Uterus (tissue), 3 donors: ENCODE measurements at regions not wholly inside any gene's neighbourhood (a gene's known extent, or its start where the extent isn't known, plus 50 kb on each side); places are given as distances from the start of the nearest gene placed in this dataset.
"Not testable (repeated sequence)": the region's sequence is repeated elsewhere in the genome, so short reads cannot be mapped to it uniquely, and the experiment has no call there.

Experiments
- DNase-seq, 2 donors: peaks; one replicate each; pipeline ENCODE4 v3.0.0-alpha.2; 2019 to 2020
- H3K27ac ChIP-seq, 2 donors: fragments of 200-600 bp; sonication (generic); 1 replicate in 1 of 2; 2 replicates in 1 of 2; pipeline ENCODE4 v1.5.1; 2016 to 2018
- H3K27me3 ChIP-seq, 2 donors: fragments of 200-600 bp; sonication (generic); one replicate each; pipeline ENCODE4 v1.5.1; 2018 to 2019; ENCODE audit warnings: control low read depth in 1 of 2
- H3K36me3 ChIP-seq, 2 donors: fragments of 200-600 bp; sonication (generic); one replicate each; pipeline ENCODE4 v1.5.1; 2019; ENCODE audit warnings: control low read depth in 1 of 2
- H3K4me1 ChIP-seq, 2 donors: fragments of 200-600 bp; sonication (generic); one replicate each; pipeline ENCODE4 v1.5.1; 2018 to 2019; ENCODE audit warnings: control low read depth in 1 of 2
- H3K4me3 ChIP-seq, 2 donors: fragments of 200-600 bp; sonication (generic); 1 replicate in 1 of 2; 2 replicates in 1 of 2; pipeline ENCODE4 v1.5.1; 2018 to 2019; ENCODE audit warnings: mild to moderate bottlenecking in 1 of 2
- H3K9me3 ChIP-seq, 2 donors: fragments of 200-600 bp; sonication (generic); one replicate each; pipeline ENCODE4 v1.5.1; 2019; ENCODE audit warnings: control low read depth in 1 of 2
- POLR2A ChIP-seq, 2 donors: fragments of 450-650 bp; IDR thresholded peaks; one replicate each; pipeline ENCODE4 v1.6.1; 2016; ENCODE audit warnings: antibody characterized with exemption in 2 of 2, mild to moderate bottlenecking in 1 of 2, moderate library complexity in 1 of 2
- intact Hi-C: fragments of 100-400 bp; cut with DNase I; formaldehyde crosslinking; loops from one replicate; pipeline ENCODE4 v1.15.1; 2023; ENCODE audit warnings: low total_unique reads
- TF ChIP-seq, protein P1 (sequence below), 4 experiments: fragments of 200-600 bp in 2 of 4; fragments of 450-650 bp in 2 of 4; sonication (generic) in 2 of 4; IDR thresholded peaks; one replicate each; pipeline ENCODE4 v1.5.1; 2016 to 2019; ENCODE audit warnings: antibody characterized with exemption in 4 of 4, mild to moderate bottlenecking in 2 of 4, moderate library complexity in 1 of 4
- donor health status: DM: yes; HTN: yes; CAD: no.

DNA sequence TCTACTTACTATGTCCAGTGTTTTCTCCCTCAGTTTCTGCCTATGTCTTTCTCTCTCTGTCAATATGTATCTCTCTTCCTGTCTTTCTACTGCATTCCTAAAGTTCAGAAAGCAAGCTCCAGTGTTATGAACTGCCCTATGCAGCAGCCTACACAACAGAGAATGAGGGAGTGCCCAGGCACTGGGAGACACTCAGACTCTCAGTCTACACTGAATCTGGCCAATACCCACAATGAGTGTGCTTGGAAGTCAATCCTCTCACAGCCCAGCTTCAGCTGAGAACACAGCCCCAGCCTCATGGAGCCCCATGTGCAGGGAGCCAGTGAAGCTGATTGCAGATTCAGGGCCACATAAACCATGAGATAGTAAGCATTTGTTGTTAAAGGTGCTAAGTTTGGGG, 128.7 kb downstream of the ALG10 start:
- H3K4me1 ChIP-seq: no peaks in the 10 kb centered on the region
- H3K27ac ChIP-seq: no peak overlapping the region
- no peak overlapping the region for H3K4me3 ChIP-seq
- TF ChIP-seq POLR2A (IDR thresholded peaks at IDR 0.05): no peak
- TF ChIP-seq, protein P1, sequence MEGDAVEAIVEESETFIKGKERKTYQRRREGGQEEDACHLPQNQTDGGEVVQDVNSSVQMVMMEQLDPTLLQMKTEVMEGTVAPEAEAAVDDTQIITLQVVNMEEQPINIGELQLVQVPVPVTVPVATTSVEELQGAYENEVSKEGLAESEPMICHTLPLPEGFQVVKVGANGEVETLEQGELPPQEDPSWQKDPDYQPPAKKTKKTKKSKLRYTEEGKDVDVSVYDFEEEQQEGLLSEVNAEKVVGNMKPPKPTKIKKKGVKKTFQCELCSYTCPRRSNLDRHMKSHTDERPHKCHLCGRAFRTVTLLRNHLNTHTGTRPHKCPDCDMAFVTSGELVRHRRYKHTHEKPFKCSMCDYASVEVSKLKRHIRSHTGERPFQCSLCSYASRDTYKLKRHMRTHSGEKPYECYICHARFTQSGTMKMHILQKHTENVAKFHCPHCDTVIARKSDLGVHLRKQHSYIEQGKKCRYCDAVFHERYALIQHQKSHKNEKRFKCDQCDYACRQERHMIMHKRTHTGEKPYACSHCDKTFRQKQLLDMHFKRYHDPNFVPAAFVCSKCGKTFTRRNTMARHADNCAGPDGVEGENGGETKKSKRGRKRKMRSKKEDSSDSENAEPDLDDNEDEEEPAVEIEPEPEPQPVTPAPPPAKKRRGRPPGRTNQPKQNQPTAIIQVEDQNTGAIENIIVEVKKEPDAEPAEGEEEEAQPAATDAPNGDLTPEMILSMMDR (IDR thresholded peaks at IDR 0.05): no peak
- H3K27me3 ChIP-seq: no peaks in the 10 kb centered on the region
- H3K9me3 ChIP-seq: no peaks in the 10 kb centered on the region
- no peaks in the 10 kb centered on the region for H3K36me3 ChIP-seq
- no peak for DNase-seq
- intact Hi-C loops: no loop called here

DNA sequence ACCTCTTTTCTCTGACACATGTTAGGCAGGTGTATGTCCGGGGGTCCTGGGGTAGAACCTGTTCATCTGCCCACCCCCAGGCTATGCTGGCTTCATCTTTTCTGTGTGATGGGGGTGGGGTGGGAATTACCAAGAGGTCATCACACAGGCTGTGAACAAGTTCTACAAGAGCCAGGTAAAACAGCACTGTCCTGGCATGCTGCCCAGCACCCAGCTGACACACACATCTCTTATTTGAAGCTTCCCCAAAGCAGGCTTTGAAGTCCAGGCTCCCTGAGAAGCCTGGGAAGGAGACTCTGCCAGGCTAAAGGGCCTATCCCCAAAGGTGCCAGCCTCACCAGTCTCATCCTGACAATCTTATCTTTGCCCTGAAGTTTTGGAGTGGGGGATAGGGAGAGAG, 141.1 kb downstream of the ALG10 start:
- intact Hi-C loops: no loop called here
- no peaks in the 10 kb centered on the region for H3K27me3 ChIP-seq
- H3K4me3 ChIP-seq: no peak overlapping the region
- peaks cover 0 to 9% of the 10 kb centered on the region in 2 donors for H3K4me1 ChIP-seq
- no peak for DNase-seq
- H3K27ac ChIP-seq: no peak overlapping the region
- H3K36me3 ChIP-seq: no peaks in the 10 kb centered on the region
- TF ChIP-seq, protein P1 (IDR thresholded peaks at IDR 0.05): no peak
- no peak for TF ChIP-seq POLR2A (IDR thresholded peaks at IDR 0.05)
- H3K9me3 ChIP-seq: no peaks in the 10 kb centered on the region

DNA sequence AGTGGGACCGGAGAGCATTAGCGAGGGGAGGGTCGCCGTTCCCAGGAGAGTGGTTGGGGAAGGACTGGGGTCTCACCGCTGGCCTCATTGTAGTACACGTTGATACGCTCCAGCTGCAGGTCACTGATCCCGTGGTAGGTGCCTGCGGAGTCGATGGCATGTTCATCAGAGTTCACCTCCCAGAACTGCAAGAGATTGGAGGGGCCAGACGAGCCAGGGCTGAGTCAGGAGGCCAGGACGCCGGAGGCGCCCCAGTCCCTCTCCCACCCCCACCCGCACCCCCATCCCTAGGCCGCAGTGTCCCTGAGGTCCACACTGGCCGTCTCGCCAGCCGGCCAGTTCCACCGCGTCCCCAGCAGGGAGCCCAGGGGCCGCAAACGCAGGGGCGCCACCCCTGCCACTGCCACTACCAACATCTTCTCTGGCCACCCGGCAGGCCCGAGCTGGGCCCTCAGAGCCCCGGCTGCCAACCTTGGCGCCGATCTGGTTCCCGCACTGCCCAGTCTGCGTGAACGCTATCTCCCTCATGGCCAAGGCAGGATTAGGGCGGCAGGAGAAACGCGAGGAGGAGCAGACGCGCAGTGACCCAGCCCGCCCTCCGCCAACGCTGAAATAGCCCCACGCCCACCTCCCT, 144.2 kb downstream of the ALG10 start:
- intact Hi-C loops: no loop called here
- Histone ChIP-seq H3K27me3 (no peaks in the 10 kb centered on the region), H3K4me3 (no peak overlapping the region), H3K9me3 (no peaks in the 10 kb centered on the region), H3K36me3 (no peaks in the 10 kb centered on the region), H3K27ac (peak overlapping the region; percentile 39 to 80), H3K4me1 (peaks cover 0 to 9% of the 10 kb centered on the region in 2 donors)
- no peak for DNase-seq
- TF ChIP-seq POLR2A (IDR thresholded peaks at IDR 0.05): no peak

DNA sequence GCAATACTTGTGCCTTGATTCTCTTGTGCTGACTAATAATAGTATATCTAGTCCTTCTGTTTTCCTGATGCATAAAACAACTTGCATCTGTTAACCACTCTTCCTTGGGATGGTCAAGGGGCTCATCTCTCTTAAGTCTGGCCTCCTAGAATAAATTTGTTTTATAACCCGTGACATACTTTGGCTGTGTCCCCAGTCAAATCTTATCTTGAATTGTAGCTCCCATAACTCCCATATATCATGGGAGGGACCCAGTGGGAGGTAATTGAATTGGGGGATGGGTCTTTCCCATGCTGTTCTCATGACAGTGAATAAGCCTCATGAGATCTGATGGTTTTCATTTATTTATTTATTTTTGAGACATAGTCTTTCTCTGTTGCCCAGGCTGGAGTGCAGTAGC, 146.2 kb downstream of the ALG10 start:
- DNase-seq, H3K36me3 ChIP-seq, intact Hi-C loops, H3K27me3 ChIP-seq, H3K4me3 ChIP-seq, H3K9me3 ChIP-seq, H3K4me1 ChIP-seq: not testable (repeated sequence)
- peak overlapping the region in 1 of 2 donors; percentile 80 for H3K27ac ChIP-seq

DNA sequence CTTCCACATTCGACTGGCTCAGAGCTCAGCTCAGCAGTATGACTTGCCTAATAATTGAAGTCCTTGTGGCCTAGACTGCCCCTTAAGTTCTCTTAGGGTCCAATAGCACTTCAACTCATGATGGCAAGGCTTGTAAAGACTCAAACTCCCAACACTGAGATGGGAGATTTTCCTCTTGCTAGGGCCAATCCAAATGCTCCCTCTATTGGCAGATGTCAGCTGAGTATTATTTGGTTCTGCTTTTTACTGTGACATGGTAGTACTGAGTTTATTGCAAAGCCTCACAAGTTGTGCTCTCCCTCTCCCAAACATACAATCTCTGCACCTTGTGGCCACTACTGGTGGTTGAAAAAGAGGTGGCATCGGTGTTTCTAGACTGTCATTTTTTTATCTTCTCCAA, 164.2 kb downstream of the ALG10 start:
- no peaks in the 10 kb centered on the region for H3K4me1 ChIP-seq
- H3K27ac ChIP-seq: no peak overlapping the region
- no peaks in the 10 kb centered on the region for H3K27me3 ChIP-seq
- intact Hi-C loops: no loop called here
- no peak for DNase-seq
- no peaks in the 10 kb centered on the region for H3K9me3 ChIP-seq
- H3K4me3 ChIP-seq: no peak overlapping the region
- H3K36me3 ChIP-seq: no peaks in the 10 kb centered on the region
- TF ChIP-seq, protein P1 (IDR thresholded peaks at IDR 0.05): no peak
- TF ChIP-seq POLR2A (IDR thresholded peaks at IDR 0.05): no peak

DNA sequence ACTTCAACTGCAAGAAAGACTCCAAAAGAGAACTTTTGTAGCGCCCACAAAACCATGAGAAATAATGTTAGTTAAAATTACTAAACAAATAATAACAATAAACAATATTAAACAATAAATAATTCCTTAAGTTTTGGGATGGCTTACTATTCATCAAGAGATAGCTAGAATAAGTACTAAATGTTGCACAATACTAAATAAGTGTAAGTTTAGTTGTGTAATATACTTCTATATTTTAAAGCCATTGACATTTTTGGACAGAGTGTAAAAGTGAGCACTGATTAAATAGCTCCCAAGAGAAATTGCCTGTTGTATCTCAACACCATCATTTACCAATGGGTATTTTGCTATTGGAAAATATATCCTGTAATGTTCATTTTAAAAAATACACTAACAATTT, 166.7 kb downstream of the ALG10 start:
- intact Hi-C loops: no loop called here
- no peak overlapping the region for H3K4me3 ChIP-seq
- H3K9me3 ChIP-seq: no peaks in the 10 kb centered on the region
- H3K27ac ChIP-seq: no peak overlapping the region
- TF ChIP-seq, protein P1 (IDR thresholded peaks at IDR 0.05): no peak
- no peak for TF ChIP-seq POLR2A (IDR thresholded peaks at IDR 0.05)
- no peaks in the 10 kb centered on the region for H3K36me3 ChIP-seq
- DNase-seq: no peak
- H3K27me3 ChIP-seq: no peaks in the 10 kb centered on the region
- no peaks in the 10 kb centered on the region for H3K4me1 ChIP-seq
